Smooth muscle cell (in vitro differentiated cells): ENCODE measurements at regions not wholly inside any gene's neighbourhood (a gene's known extent, or its start where the extent isn't known, plus 50 kb on each side); places are given as distances from the start of the nearest gene placed in this dataset.

Experiments used
- DNase-seq: peaks from one replicate; lab custom pipeline; 2025; ENCODE audit not compliant: unreplicated experiment; lab: John Stamatoyannopoulos, UW
- H2AFZ ChIP-seq: fragments of 200-600 bp; sonication (generic); 2 replicates; pipeline ENCODE4 v1.6.0; 2016; ENCODE audit warnings: antibody characterized with exemption, low read depth, mild to moderate bottlenecking
- H3F3A ChIP-seq: fragments of 200-600 bp; sonication (generic); 2 replicates; pipeline ENCODE4 v1.6.0; 2017; ENCODE audit warnings: antibody characterized with exemption, low read depth
- H3K27ac ChIP-seq: fragments of 200-600 bp; sonication (generic); 2 replicates; pipeline ENCODE4 v1.5.1; 2016; ENCODE audit warnings: low read depth, mild to moderate bottlenecking
- H3K27me3 ChIP-seq: fragments of 200-600 bp; sonication (generic); 2 replicates; pipeline ENCODE4 v1.6.1; 2016; ENCODE audit warnings: low read depth, mild to moderate bottlenecking
- H3K36me3 ChIP-seq: fragments of 200-600 bp; sonication (generic); 2 replicates; pipeline ENCODE4 v1.5.1; 2016; ENCODE audit warnings: low read depth
- H3K4me1 ChIP-seq: fragments of 200-600 bp; sonication (generic); 2 replicates; pipeline ENCODE4 v1.5.1; 2016; ENCODE audit warnings: low read depth
- H3K4me2 ChIP-seq: fragments of 200-600 bp; sonication (generic); 2 replicates; pipeline ENCODE4 v1.6.0; 2016; ENCODE audit warnings: mild to moderate bottlenecking
- H3K4me3 ChIP-seq: fragments of 200-600 bp; sonication (generic); 2 replicates; pipeline ENCODE4 v1.5.1; 2016; ENCODE audit warnings: mild to moderate bottlenecking
- H3K79me2 ChIP-seq: fragments of 200-600 bp; sonication (generic); 2 replicates; pipeline ENCODE4 v1.6.0; 2016; ENCODE audit warnings: low read depth, mild to moderate bottlenecking
- H3K9ac ChIP-seq: fragments of 200-600 bp; sonication (generic); 2 replicates; pipeline ENCODE4 v1.6.0; 2016; ENCODE audit warnings: low read depth
- H3K9me3 ChIP-seq: fragments of 200-600 bp; sonication (generic); replicated peaks from 2 replicates; pipeline ENCODE4 v1.5.1; 2016; ENCODE audit warnings: low read depth
- H4K20me1 ChIP-seq: fragments of 200-600 bp; sonication (generic); 2 replicates; pipeline ENCODE4 v1.6.0; 2016; ENCODE audit warnings: low read depth
- CTCF ChIP-seq: fragments of 200-600 bp; sonication (generic); IDR thresholded peaks from 2 replicates; pipeline ENCODE4 v1.5.1; 2017; ENCODE audit warnings: borderline replicate concordance, mild to moderate bottlenecking, antibody characterized with exemption; ENCODE audit not compliant: insufficient read depth, poor library complexity, severe bottlenecking
- WGBS: methylation state at CpG from one replicate; pipeline ENCODE4 v1.1.7; 2016; ENCODE audit warnings: low lambda C conversion rate; 5-methylcytosine and 5-hydroxymethylcytosine counted together

DNA sequence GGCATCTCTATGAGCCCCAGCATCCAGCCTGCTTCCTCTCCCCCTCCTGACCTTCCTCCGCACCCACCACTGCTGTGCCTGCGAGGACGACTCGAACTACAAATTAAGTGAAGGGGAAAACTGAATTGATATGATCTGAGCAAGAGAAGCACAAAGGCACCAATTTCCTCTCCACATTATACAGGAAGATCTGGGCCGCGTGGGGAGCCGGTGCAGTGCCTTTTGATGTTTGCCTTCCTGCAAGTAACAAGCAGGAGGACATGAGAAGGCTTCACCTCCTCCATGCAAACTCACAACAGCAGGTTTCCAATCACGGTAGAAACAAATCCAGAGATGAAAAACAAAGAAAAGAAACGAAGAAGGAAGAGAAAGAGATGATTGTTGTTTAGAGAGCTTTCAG lies 57.8 kb upstream of the MMP2 start:
- Histone ChIP-seq H3F3A (no peaks in the 10 kb centered on the region), H3K4me3 (no peak overlapping the region), H3K9me3 (no peaks in the 10 kb centered on the region), H3K4me2 (no peak overlapping the region), H3K27ac (no peak overlapping the region), H3K27me3 (peaks cover 24% of the 10 kb centered on the region), H2AFZ (no peak overlapping the region), H3K9ac (no peak overlapping the region), H3K4me1 (no peaks in the 10 kb centered on the region), H3K79me2 (no peaks in the 10 kb centered on the region), H3K36me3 (no peaks in the 10 kb centered on the region), H4K20me1 (no peaks in the 10 kb centered on the region)
- WGBS, result 76% methylated on average over 9 of the region's 9 CpGs
- no peak for TF ChIP-seq CTCF
- no peak for DNase-seq

- WGBS, result 85% methylated on average over 5 of the region's 5 CpGs
- peaks cover 18% of the 10 kb centered on the region for H3K27me3 ChIP-seq
- no peaks in the 10 kb centered on the region for H4K20me1 ChIP-seq
- H3F3A ChIP-seq, result no peaks in the 10 kb centered on the region
- no peak overlapping the region for H3K4me2 ChIP-seq
- no peaks in the 10 kb centered on the region for H3K36me3 ChIP-seq
- H3K4me3 ChIP-seq, result no peak overlapping the region
- H3K27ac ChIP-seq, result no peak overlapping the region
- H3K4me1 ChIP-seq, result no peaks in the 10 kb centered on the region
- no peaks in the 10 kb centered on the region for H3K79me2 ChIP-seq
- no peak for TF ChIP-seq CTCF
- DNase-seq, result no peak
- H2AFZ ChIP-seq, result no peak overlapping the region
- no peaks in the 10 kb centered on the region for H3K9me3 ChIP-seq
- H3K9ac ChIP-seq, result no peak overlapping the region
Measured at GRCh38 chr16:55426865-55427484, 52.0 kb upstream of the MMP2 start.
